GM21390 (cell line): ENCODE measurements at regions not wholly inside any gene's neighbourhood (a gene's known extent, or its start where the extent isn't known, plus 50 kb on each side); places are given as distances from the start of the nearest gene placed in this dataset.

Experiments
- ATAC-seq: cut with Tn5 transposase; IDR thresholded peaks from one replicate; pipeline ENCODE4 v1.9.1; 2021; ENCODE audit not compliant: unreplicated experiment

GRCh38 chr17:77361986-77362620 is 221.3 kb downstream of the SEC14L1 start:
- ATAC-seq: no peak

GRCh38 chr17:77363821-77364361 is 223.1 kb downstream of the SEC14L1 start:
- no peak for ATAC-seq

GRCh38 chr17:77364381-77364911 is 223.7 kb downstream of the SEC14L1 start:
- ATAC-seq: no peak

- no peak for ATAC-seq
Observed at GRCh38 chr17:77364941-77365583, 224.3 kb downstream of the SEC14L1 start.

GRCh38 chr17:77365584-77366186 is 224.9 kb downstream of the SEC14L1 start:
- ATAC-seq: no peak

GRCh38 chr17:77366206-77366557 is 225.4 kb downstream of the SEC14L1 start:
- no peak for ATAC-seq

GRCh38 chr17:77366558-77367245 is 225.9 kb downstream of the SEC14L1 start:
- ATAC-seq: no peak

- no peak for ATAC-seq
Observed at GRCh38 chr17:77369544-77369971, 228.8 kb downstream of the SEC14L1 start.

GRCh38 chr17:77370586-77370985 is 229.8 kb downstream of the SEC14L1 start:
- ATAC-seq: no peak

- ATAC-seq: no peak
Observed at GRCh38 chr17:77371117-77371887, 230.5 kb downstream of the SEC14L1 start.

GRCh38 chr17:77371888-77372443 is 231.2 kb downstream of the SEC14L1 start:
- no peak for ATAC-seq

GRCh38 chr17:77372444-77373298 is 231.9 kb downstream of the SEC14L1 start:
- ATAC-seq: no peak

GRCh38 chr17:77373299-77374169 is 232.8 kb downstream of the SEC14L1 start:
- ATAC-seq: no peak

- no peak for ATAC-seq
Observed at GRCh38 chr17:77374170-77374936, 233.6 kb downstream of the SEC14L1 start.

GRCh38 chr17:77375108-77375916 is 234.5 kb downstream of the SEC14L1 start:
- no peak for ATAC-seq

GRCh38 chr17:77375917-77376651 is 235.3 kb downstream of the SEC14L1 start:
- no peak for ATAC-seq
